Astrocyte (in vitro differentiated cells and primary cell): ENCODE measurements at regions not wholly inside any gene's neighbourhood (a gene's known extent, or its start where the extent isn't known, plus 50 kb on each side); places are given as distances from the start of the nearest gene placed in this dataset.

ENCODE experiments used
- EZH2 ChIP-seq: IDR thresholded peaks from 2 replicates; pipeline ENCODE4 v1.6.1; 2012; ENCODE audit warnings: mild to moderate bottlenecking, low read length, inconsistent platforms; ENCODE audit not compliant: insufficient read depth
- TF ChIP-seq, protein P1 (sequence below): IDR thresholded peaks from 2 replicates; pipeline ENCODE4 v1.5.1; 2011; ENCODE audit warnings: low read depth, mild to moderate bottlenecking, inconsistent platforms, low read length, moderate library complexity; ENCODE audit not compliant: insufficient read depth

DNA sequence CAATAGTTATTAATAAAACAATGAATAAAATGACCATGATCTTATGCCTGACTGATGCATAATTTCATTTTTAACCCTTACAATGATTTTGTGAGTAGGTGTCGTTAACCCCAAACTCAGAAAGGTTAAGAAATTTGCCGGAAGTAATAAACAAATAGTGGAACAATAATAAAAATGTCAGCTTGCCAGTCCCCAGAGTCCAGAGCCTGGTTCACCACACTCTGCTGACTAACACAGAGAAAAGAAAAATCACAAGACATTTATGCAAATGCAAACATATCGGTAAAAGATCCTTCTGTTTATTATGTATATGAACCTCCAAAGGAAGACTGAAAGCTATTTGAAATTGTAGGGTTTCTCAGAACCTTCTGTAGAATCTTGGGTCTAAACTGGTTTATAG, 563.7 kb downstream of the EFNB2 start:
- TF ChIP-seq, protein P1, sequence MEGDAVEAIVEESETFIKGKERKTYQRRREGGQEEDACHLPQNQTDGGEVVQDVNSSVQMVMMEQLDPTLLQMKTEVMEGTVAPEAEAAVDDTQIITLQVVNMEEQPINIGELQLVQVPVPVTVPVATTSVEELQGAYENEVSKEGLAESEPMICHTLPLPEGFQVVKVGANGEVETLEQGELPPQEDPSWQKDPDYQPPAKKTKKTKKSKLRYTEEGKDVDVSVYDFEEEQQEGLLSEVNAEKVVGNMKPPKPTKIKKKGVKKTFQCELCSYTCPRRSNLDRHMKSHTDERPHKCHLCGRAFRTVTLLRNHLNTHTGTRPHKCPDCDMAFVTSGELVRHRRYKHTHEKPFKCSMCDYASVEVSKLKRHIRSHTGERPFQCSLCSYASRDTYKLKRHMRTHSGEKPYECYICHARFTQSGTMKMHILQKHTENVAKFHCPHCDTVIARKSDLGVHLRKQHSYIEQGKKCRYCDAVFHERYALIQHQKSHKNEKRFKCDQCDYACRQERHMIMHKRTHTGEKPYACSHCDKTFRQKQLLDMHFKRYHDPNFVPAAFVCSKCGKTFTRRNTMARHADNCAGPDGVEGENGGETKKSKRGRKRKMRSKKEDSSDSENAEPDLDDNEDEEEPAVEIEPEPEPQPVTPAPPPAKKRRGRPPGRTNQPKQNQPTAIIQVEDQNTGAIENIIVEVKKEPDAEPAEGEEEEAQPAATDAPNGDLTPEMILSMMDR: no peak
- TF ChIP-seq EZH2: no peak
